ENCODE measurements at regions not wholly inside any gene's neighbourhood (a gene's known extent, or its start where the extent isn't known, plus 50 kb on each side); places are given as distances from the start of the nearest gene placed in this dataset.

GRCh38 chr6:139482287-139482686 lies 107.8 kb upstream of the CITED2 start:
- no peak for DNase-seq (ENCODE audit: low read depth in 1 of 2, low spot score in 1 of 2)

- DNase-seq (ENCODE audit: low read depth in 1 of 2, low spot score in 1 of 2): no peak
Measured at GRCh38 chr6:139480356-139481165, 106.1 kb upstream of the CITED2 start.

GRCh38 chr6:139479433-139480222 lies 105.2 kb upstream of the CITED2 start:
- DNase-seq (ENCODE audit: low read depth in 1 of 2, low spot score in 1 of 2): no peak

DNA sequence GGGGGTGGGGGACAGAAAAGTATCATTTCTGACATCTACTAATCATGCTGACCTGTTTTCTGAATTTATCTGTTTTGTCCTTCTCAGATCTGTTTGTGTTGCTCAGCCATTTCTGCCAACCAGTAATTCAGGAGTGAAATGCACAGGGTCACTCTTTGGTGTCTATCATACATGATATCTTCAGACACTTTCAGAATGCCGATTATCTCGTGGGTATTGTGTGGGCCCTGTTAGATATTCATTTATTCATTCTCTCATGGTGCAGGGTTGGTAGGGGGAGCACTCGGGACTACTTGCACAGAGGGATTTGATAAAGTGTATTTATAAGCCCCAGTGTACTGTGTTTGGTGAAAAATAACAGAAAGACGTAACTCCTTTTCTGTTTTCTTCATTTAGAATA lies 101.2 kb upstream of the CITED2 start:
- no peak for DNase-seq (ENCODE audit: low read depth in 1 of 2, low spot score in 1 of 2)

DNA sequence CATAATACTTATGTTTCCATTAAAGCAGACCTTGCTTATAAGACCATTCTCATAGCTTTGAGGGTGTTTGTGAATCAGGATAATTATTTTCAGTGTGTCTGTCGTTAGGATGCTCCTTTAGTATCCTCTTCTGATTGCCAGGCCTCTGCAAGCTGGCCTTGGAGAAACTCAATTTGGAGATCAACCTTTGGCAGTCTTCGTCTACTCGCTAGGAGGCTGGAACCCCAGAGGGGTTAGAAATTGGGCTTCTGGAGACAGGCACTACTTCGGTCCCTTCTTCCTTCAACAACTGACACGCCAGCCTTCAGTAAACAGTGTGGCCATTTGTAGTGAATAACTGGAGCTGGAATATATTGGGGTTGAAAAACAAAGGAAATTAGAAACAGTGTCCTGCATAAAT lies 100.8 kb upstream of the CITED2 start:
- DNase-seq (ENCODE audit: low read depth in 1 of 2, low spot score in 1 of 2): no peak

GRCh38 chr6:139474145-139475108 lies 100.0 kb upstream of the CITED2 start:
- no peak for DNase-seq (ENCODE audit: low read depth in 1 of 2, low spot score in 1 of 2)

- DNase-seq (ENCODE audit: low read depth in 1 of 2, low spot score in 1 of 2): no peak
Measured at GRCh38 chr6:139473731-139474130, 99.3 kb upstream of the CITED2 start.

- no peak for DNase-seq (ENCODE audit: low read depth in 1 of 2, low spot score in 1 of 2)
Measured at GRCh38 chr6:139473231-139473701, 98.8 kb upstream of the CITED2 start.

DNA sequence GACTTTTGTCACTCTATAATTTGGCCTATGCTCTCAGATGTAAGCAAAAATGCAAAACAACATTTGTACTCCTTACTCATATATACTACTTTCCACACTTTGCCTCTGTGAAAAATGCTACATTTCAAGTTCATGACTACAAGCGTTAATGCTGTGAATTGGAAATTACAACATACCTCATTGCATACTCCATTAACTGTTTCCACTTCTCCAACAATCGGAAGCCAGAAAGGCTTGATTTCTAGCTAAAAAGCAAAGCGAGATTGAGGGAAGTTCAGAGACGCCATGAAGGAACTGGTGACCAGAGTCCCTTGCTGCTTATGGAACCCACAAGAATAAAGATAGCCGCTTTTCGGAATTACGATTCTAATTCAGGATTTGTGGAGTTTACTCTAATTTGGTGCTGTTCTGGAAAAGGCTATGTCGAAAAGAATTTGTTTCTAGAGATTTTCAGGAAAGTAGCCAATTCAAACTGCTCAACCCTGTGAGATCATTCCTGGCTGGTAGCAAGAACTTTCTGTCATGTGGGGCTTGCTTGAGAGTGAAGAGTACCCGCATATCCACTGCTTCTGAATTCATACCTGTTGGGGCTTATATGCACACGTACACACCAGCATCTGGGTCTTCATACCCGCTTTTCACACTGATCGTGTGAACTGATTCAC lies 98.0 kb upstream of the CITED2 start:
- no peak for DNase-seq (ENCODE audit: low read depth in 1 of 2, low spot score in 1 of 2)

DNA sequence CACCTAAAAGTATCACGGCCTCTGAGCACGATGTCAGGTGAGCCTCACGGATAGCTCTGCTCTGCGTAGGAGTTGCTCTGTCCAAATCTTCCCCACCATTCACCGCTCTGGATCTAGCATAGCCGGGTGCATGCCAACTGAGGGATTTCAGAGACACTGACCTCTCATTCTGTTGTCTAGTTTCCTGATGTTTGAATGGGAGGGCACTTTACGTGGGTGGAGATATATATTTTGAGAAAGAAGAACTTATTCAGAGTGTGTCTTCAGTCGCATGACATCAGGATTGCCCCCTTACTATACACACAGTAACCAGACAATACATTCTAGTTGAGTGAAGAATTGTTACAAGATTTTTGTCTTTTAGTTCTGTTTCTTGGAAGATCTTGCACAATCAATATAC lies 96.5 kb upstream of the CITED2 start:
- no peak for DNase-seq (ENCODE audit: low read depth in 1 of 2, low spot score in 1 of 2)

DNA sequence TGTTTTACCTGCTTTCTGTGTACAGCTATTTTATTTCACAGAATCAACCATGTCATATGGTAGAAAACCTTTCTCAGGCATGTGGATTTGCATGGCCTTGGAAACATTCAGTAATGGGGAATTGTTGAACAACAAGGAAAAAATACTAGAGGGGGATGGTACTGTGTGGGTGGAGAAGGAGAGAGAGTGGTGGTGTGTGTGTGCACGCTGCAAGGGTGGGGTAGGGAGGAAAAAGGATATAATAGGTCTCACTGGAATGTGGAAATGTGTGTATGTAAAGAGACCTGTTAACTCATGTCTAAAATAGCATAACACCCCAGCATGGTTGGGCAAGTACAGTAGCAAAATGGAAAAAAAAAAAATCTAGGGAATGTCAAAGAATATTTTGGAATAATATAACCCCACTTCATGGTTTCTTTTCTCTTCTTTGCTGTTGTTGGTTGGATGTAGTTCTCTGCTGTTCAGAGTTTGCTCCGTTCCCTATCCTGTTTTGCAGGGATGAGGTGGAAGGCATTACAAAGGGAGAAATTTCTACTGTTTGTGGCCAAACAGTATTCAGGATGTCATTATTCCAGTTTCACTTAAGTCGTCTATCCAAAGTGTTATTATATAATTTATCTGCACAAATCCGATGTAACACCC lies 93.9 kb upstream of the CITED2 start:
- no peak for DNase-seq (ENCODE audit: low read depth in 1 of 2, low spot score in 1 of 2)

GRCh38 chr6:139457476-139457875 lies 83.0 kb upstream of the CITED2 start:
- DNase-seq (ENCODE audit: low read depth in 1 of 2, low spot score in 1 of 2): no peak

- DNase-seq (ENCODE audit: low read depth in 1 of 2, low spot score in 1 of 2): no peak
Measured at GRCh38 chr6:139452148-139452876, 77.9 kb upstream of the CITED2 start.

DNA sequence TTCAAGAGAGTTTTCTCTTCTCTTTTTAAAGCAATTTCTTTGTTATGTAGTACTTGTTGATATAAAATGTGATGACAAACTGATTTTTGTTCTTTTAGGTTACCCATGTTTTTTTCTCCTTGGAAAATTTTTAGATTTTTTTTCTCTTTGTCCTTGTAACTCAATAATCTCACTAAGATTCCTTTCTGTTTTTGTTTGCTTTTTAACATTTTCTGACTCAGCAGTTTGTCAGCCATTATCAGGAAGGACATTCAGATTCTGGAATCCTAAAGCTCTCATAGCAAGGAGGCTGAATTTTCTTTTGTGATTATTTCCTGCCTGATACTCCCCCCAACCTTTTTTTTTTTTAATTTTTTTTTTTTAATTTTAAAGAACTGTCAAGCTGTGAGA lies 75.2 kb upstream of the CITED2 start:
- no peak for DNase-seq (ENCODE audit: low read depth in 1 of 2, low spot score in 1 of 2)

- no peak for DNase-seq (ENCODE audit: low read depth in 1 of 2, low spot score in 1 of 2)
Measured at GRCh38 chr6:139448998-139449610, 74.7 kb upstream of the CITED2 start.

- no peak for DNase-seq (ENCODE audit: low read depth in 1 of 2, low spot score in 1 of 2)
Measured at GRCh38 chr6:139448051-139448649, 73.7 kb upstream of the CITED2 start.

DNA sequence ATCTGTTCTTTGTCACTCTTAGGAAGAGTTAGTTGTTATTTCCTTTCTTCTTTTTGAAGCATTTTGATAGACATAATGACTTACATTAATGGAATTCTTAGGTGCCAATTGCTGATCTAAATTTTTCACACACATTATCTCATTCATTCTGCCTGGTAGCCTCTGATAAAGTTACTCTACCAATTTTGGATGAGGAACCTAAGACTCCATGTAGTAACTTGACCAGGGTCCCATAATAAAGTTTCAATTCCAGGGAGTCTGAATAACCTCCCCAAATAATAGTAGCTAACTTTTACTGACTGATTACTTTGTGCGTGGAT lies 73.2 kb upstream of the CITED2 start:
- DNase-seq (ENCODE audit: low read depth in 1 of 2, low spot score in 1 of 2): no peak

GRCh38 chr6:139446768-139447655 lies 72.6 kb upstream of the CITED2 start:
- no peak for DNase-seq (ENCODE audit: low read depth in 1 of 2, low spot score in 1 of 2)

Data from activated CD4-positive, alpha-beta T cell treated with anti-CD3 and anti-CD28 coated beads, Interleukin-2, amount 50 U/mL, for 24 hours (primary cell).